Mammary epithelial cell (primary cell): ENCODE measurements at regions not wholly inside any gene's neighbourhood (a gene's known extent, or its start where the extent isn't known, plus 50 kb on each side); places are given as distances from the start of the nearest gene placed in this dataset.

ENCODE experiments used
- CTCF ChIP-seq, 2 donors: IDR thresholded peaks in 1 of 2; conservative IDR thresholded peaks in 1 of 2; 2 replicates each; pipeline ENCODE4 v1.5.1; 2011 to 2012; ENCODE audit warnings: inconsistent platforms in 2 of 2, low read length in 2 of 2, mild to moderate bottlenecking in 2 of 2, control low read depth in 1 of 2, low read depth in 1 of 2; ENCODE audit not compliant: insufficient read depth in 1 of 2; ENCODE audit errors: extremely low read depth in 1 of 2
- EZH2 ChIP-seq: IDR thresholded peaks from 2 replicates; pipeline ENCODE4 v1.6.1; 2012; ENCODE audit warnings: low read length, inconsistent platforms, borderline replicate concordance

GRCh38 chr2:109066501-109066900 lies 62.5 kb upstream of the SH3RF3 start:
- TF ChIP-seq CTCF (conservative IDR thresholded peaks at IDR 0.05 in 1 of 2, IDR thresholded peaks at IDR 0.05 in 1 of 2; ENCODE audit: extremely low read depth in 1 of 2, insufficient read depth in 1 of 2, low read depth in 1 of 2, low read length in 2 of 2) (no peak), EZH2 (no peak)
